ENCODE measurements at regions not wholly inside any gene's neighbourhood (a gene's known extent, or its start where the extent isn't known, plus 50 kb on each side); places are given as distances from the start of the nearest gene placed in this dataset.
A peak's percentile ranks its signal among the peaks of the same experiment; 100 is the strongest.

GRCh38 chr14:43411841-43412240 lies 1095.2 kb downstream of the FSCB start:
- H3K27me3 ChIP-seq (ENCODE audit: control insufficient read depth in 1 of 2, insufficient read depth in 1 of 2, low read length in 2 of 2), result no peaks in the 10 kb centered on the region
- no peak overlapping the region for H3K27ac ChIP-seq (ENCODE audit: low read length, poor library complexity, severe bottlenecking)
- no peaks in the 10 kb centered on the region for H3K4me1 ChIP-seq (ENCODE audit: control insufficient read depth, insufficient read depth, low read depth, low read length)

GRCh38 chr14:43410631-43411030 lies 1096.5 kb downstream of the FSCB start:
- H3K14ac ChIP-seq (ENCODE audit: low read length in 2 of 2), result peak overlapping the region in 1 of 2 experiments; percentile 79
- no peak overlapping the region for H4K91ac ChIP-seq (ENCODE audit: low read length)
- no peak overlapping the region for H2BK5ac ChIP-seq (ENCODE audit: low read depth, low read length, poor library complexity, severe bottlenecking)
- no peak overlapping the region for H2AFZ ChIP-seq (ENCODE audit: low read depth, low read length)
- H2BK15ac ChIP-seq (ENCODE audit: low read depth, poor library complexity, severe bottlenecking), result no peak overlapping the region
- WGBS, result 64% methylated on average over 3 of the region's 3 CpGs
- no peak overlapping the region for H4K8ac ChIP-seq (ENCODE audit: low read length)
- H3K36me3 ChIP-seq (ENCODE audit: control insufficient read depth in 1 of 2, insufficient read depth in 2 of 2, low read depth in 1 of 2, low read length in 2 of 2), result no peaks in the 10 kb centered on the region
- no peaks in the 10 kb centered on the region for H3K4me1 ChIP-seq (ENCODE audit: control insufficient read depth, insufficient read depth, low read depth, low read length)
- no peak overlapping the region for H2AK5ac ChIP-seq (ENCODE audit: low read length, severe bottlenecking)
- peak overlapping the region in 1 of 2 experiments; percentile 48 for H3K18ac ChIP-seq (ENCODE audit: low read depth in 1 of 2, low read length in 2 of 2)
- no peak overlapping the region for H3K27ac ChIP-seq (ENCODE audit: low read length, poor library complexity, severe bottlenecking)
- H2BK12ac ChIP-seq (ENCODE audit: low read length in 2 of 2), result no peak overlapping the region
- no peak overlapping the region for H3K4me2 ChIP-seq (ENCODE audit: low read length, poor library complexity, severe bottlenecking)
- H3K4me3 ChIP-seq (ENCODE audit: insufficient read depth in 1 of 2, low read depth in 1 of 2, low read length in 2 of 2), result no peak overlapping the region
- no peaks in the 10 kb centered on the region for H3K9me3 ChIP-seq (ENCODE audit: control insufficient read depth, low read length)
- no peak overlapping the region for H3K23ac ChIP-seq (ENCODE audit: low read length in 2 of 2)
- DNase-seq, result no peak
- H3K79me1 ChIP-seq (replicated peaks; ENCODE audit: low read length, poor library complexity, severe bottlenecking), result no peaks in the 10 kb centered on the region
- no peak overlapping the region for H2BK120ac ChIP-seq (ENCODE audit: low read depth, low read length)
- H3K9ac ChIP-seq (ENCODE audit: low read length), result no peak overlapping the region
- H3K27me3 ChIP-seq (ENCODE audit: control insufficient read depth in 1 of 2, insufficient read depth in 1 of 2, low read length in 2 of 2), result no peaks in the 10 kb centered on the region
- H3K4ac ChIP-seq (ENCODE audit: low read depth in 1 of 2, low read length in 2 of 2), result no peak overlapping the region

More at GRCh38 chr14:43411841-43412240, 1095.2 kb downstream of the FSCB start:
- no peak overlapping the region for H2BK5ac ChIP-seq (ENCODE audit: low read depth, low read length, poor library complexity, severe bottlenecking)
- H3K23ac ChIP-seq (ENCODE audit: low read length in 2 of 2), result no peak overlapping the region
- H3K14ac ChIP-seq (ENCODE audit: low read length in 2 of 2), result no peak overlapping the region
- H3K36me3 ChIP-seq (ENCODE audit: control insufficient read depth in 1 of 2, insufficient read depth in 2 of 2, low read depth in 1 of 2, low read length in 2 of 2), result no peaks in the 10 kb centered on the region
- no peak overlapping the region for H4K91ac ChIP-seq (ENCODE audit: low read length)
- no peak overlapping the region for H2AFZ ChIP-seq (ENCODE audit: low read depth, low read length)
- no peak overlapping the region for H3K4me3 ChIP-seq (ENCODE audit: insufficient read depth in 1 of 2, low read depth in 1 of 2, low read length in 2 of 2)
- H2AK5ac ChIP-seq (ENCODE audit: low read length, severe bottlenecking), result no peak overlapping the region
- H3K18ac ChIP-seq (ENCODE audit: low read depth in 1 of 2, low read length in 2 of 2), result no peak overlapping the region
- H3K79me1 ChIP-seq (replicated peaks; ENCODE audit: low read length, poor library complexity, severe bottlenecking), result no peaks in the 10 kb centered on the region
- H3K9me3 ChIP-seq (ENCODE audit: control insufficient read depth, low read length), result no peaks in the 10 kb centered on the region
- DNase-seq, result peak; percentile 5
- H2BK12ac ChIP-seq (ENCODE audit: low read length in 2 of 2), result no peak overlapping the region
- no peak overlapping the region for H4K8ac ChIP-seq (ENCODE audit: low read length)
- H3K4ac ChIP-seq (ENCODE audit: low read depth in 1 of 2, low read length in 2 of 2), result no peak overlapping the region
- H3K9ac ChIP-seq (ENCODE audit: low read length), result no peak overlapping the region
- 93% methylated on average over 1 of the region's 1 CpG for whole genome bisulfite sequencing
- H2BK120ac ChIP-seq (ENCODE audit: low read depth, low read length), result no peak overlapping the region
- H2BK15ac ChIP-seq (ENCODE audit: low read depth, poor library complexity, severe bottlenecking), result no peak overlapping the region
- H3K4me2 ChIP-seq (ENCODE audit: low read length, poor library complexity, severe bottlenecking), result no peak overlapping the region

GRCh38 chr14:43408472-43408871 lies 1098.6 kb downstream of the FSCB start:
- Histone ChIP-seq H3K27ac (ENCODE audit: low read length, poor library complexity, severe bottlenecking) (no peak overlapping the region), H3K4me2 (ENCODE audit: low read length, poor library complexity, severe bottlenecking) (no peak overlapping the region), H3K4me1 (ENCODE audit: control insufficient read depth, insufficient read depth, low read depth, low read length) (no peaks in the 10 kb centered on the region), H2BK12ac (ENCODE audit: low read length in 2 of 2) (no peak overlapping the region), H2BK15ac (ENCODE audit: low read depth, poor library complexity, severe bottlenecking) (no peak overlapping the region), H2BK120ac (ENCODE audit: low read depth, low read length) (no peak overlapping the region), H3K4me3 (ENCODE audit: insufficient read depth in 1 of 2, low read depth in 1 of 2, low read length in 2 of 2) (no peak overlapping the region), H3K79me1 (replicated peaks; ENCODE audit: low read length, poor library complexity, severe bottlenecking) (no peaks in the 10 kb centered on the region), H3K27me3 (ENCODE audit: control insufficient read depth in 1 of 2, insufficient read depth in 1 of 2, low read length in 2 of 2) (no peaks in the 10 kb centered on the region), H3K9ac (ENCODE audit: low read length) (no peak overlapping the region), H3K23ac (ENCODE audit: low read length in 2 of 2) (no peak overlapping the region), H3K14ac (ENCODE audit: low read length in 2 of 2) (no peak overlapping the region), H4K91ac (ENCODE audit: low read length) (no peak overlapping the region), H2AFZ (ENCODE audit: low read depth, low read length) (no peak overlapping the region), H2AK5ac (ENCODE audit: low read length, severe bottlenecking) (no peak overlapping the region), H3K36me3 (ENCODE audit: control insufficient read depth in 1 of 2, insufficient read depth in 2 of 2, low read depth in 1 of 2, low read length in 2 of 2) (no peaks in the 10 kb centered on the region), H3K9me3 (ENCODE audit: control insufficient read depth, low read length) (peaks cover 8% of the 10 kb centered on the region), H3K4ac (ENCODE audit: low read depth in 1 of 2, low read length in 2 of 2) (no peak overlapping the region), H4K8ac (ENCODE audit: low read length) (no peak overlapping the region), H2BK5ac (ENCODE audit: low read depth, low read length, poor library complexity, severe bottlenecking) (no peak overlapping the region), H3K18ac (ENCODE audit: low read depth in 1 of 2, low read length in 2 of 2) (no peak overlapping the region)
- DNase-seq, result no peak

GRCh38 chr14:43407706-43408105 lies 1099.4 kb downstream of the FSCB start:
- Histone ChIP-seq H3K18ac (ENCODE audit: low read depth in 1 of 2, low read length in 2 of 2) (no peak overlapping the region), H2BK12ac (ENCODE audit: low read length in 2 of 2) (no peak overlapping the region), H3K27ac (ENCODE audit: low read length, poor library complexity, severe bottlenecking) (no peak overlapping the region), H3K14ac (ENCODE audit: low read length in 2 of 2) (no peak overlapping the region), H3K4me2 (ENCODE audit: low read length, poor library complexity, severe bottlenecking) (no peak overlapping the region), H2BK15ac (ENCODE audit: low read depth, poor library complexity, severe bottlenecking) (no peak overlapping the region), H3K4ac (ENCODE audit: low read depth in 1 of 2, low read length in 2 of 2) (no peak overlapping the region), H3K79me1 (replicated peaks; ENCODE audit: low read length, poor library complexity, severe bottlenecking) (no peaks in the 10 kb centered on the region), H3K23ac (ENCODE audit: low read length in 2 of 2) (no peak overlapping the region), H3K36me3 (ENCODE audit: control insufficient read depth in 1 of 2, insufficient read depth in 2 of 2, low read depth in 1 of 2, low read length in 2 of 2) (no peaks in the 10 kb centered on the region), H3K9me3 (ENCODE audit: control insufficient read depth, low read length) (peaks cover 8% of the 10 kb centered on the region), H2BK5ac (ENCODE audit: low read depth, low read length, poor library complexity, severe bottlenecking) (peak overlapping the region; percentile 57), H4K91ac (ENCODE audit: low read length) (no peak overlapping the region), H4K8ac (ENCODE audit: low read length) (no peak overlapping the region), H3K4me3 (ENCODE audit: insufficient read depth in 1 of 2, low read depth in 1 of 2, low read length in 2 of 2) (no peak overlapping the region), H2AK5ac (ENCODE audit: low read length, severe bottlenecking) (no peak overlapping the region), H2AFZ (ENCODE audit: low read depth, low read length) (no peak overlapping the region), H3K4me1 (ENCODE audit: control insufficient read depth, insufficient read depth, low read depth, low read length) (no peaks in the 10 kb centered on the region), H3K9ac (ENCODE audit: low read length) (no peak overlapping the region), H3K27me3 (ENCODE audit: control insufficient read depth in 1 of 2, insufficient read depth in 1 of 2, low read length in 2 of 2) (no peaks in the 10 kb centered on the region), H2BK120ac (ENCODE audit: low read depth, low read length) (no peak overlapping the region)
- WGBS, result no CpG with 5 or more reads among the region's 1 CpG
- no peak for DNase-seq

All from mesenchymal stem cell (in vitro differentiated cells and primary cell).